B cell (primary cell): ENCODE measurements at regions not wholly inside any gene's neighbourhood (a gene's known extent, or its start where the extent isn't known, plus 50 kb on each side); places are given as distances from the start of the nearest gene placed in this dataset.

ENCODE experiments used
- ATAC-seq: fragments of 200-7000 bp; cut with Tn5 transposase; one replicate; pipeline ENCODE4 v1.10.0; 2021; ENCODE audit warnings: low read depth, mild to moderate bottlenecking, moderate number of reproducible peaks, moderate library complexity
- CTCF ChIA-PET: fragments of 350-600 bp; sonication (Branson Sonifier 250); formaldehyde crosslinking; loops from one replicate; lab custom pipeline; 2021; ENCODE audit warnings: antibody characterized with exemption, inconsistent platforms; lab: Charles Lee
- POLR2A ChIA-PET: fragments of 350-600 bp; sonication (Branson Sonifier 250); formaldehyde crosslinking; loops from one replicate; lab custom pipeline; 2021; ENCODE audit warnings: antibody characterized with exemption; lab: Charles Lee
- DNase-seq: peaks from one replicate; pipeline ENCODE4 v3.0.0; 2013
- H2AFZ ChIP-seq: 2 replicates; pipeline ENCODE4 v1.6.1; 2012; ENCODE audit warnings: mild to moderate bottlenecking, low read depth, low read length; ENCODE audit not compliant: insufficient read depth, poor library complexity, severe bottlenecking
- H3K27ac ChIP-seq, 2 donors: 1 replicate in 1 of 2; 2 replicates in 1 of 2; pipeline ENCODE4 v1.5.1; 2012 to 2013; ENCODE audit warnings: low read length in 2 of 2, mild to moderate bottlenecking in 2 of 2, moderate library complexity in 1 of 2
- H3K27me3 ChIP-seq, 4 experiments: fragments of 200-600 bp in 1 of 4; sonication (generic) in 1 of 4; replicated peaks in 1 of 4; 1 replicate in 2 of 4; 2 replicates in 2 of 4; pipeline versions ENCODE4 v1.6.1 to v1.7.0; 2013 to 2016; ENCODE audit warnings: low read length in 3 of 4, mild to moderate bottlenecking in 2 of 4, mixed read lengths in 1 of 4, moderate library complexity in 1 of 4; ENCODE audit not compliant: insufficient read depth in 4 of 4, control insufficient read depth in 3 of 4; ENCODE audit errors: control extremely low read depth in 1 of 4
- H3K36me3 ChIP-seq, 2 experiments: replicated peaks in 1 of 2; 1 replicate in 1 of 2; 2 replicates in 1 of 2; pipeline versions ENCODE4 v1.6.1 to v1.7.1; 2013; ENCODE audit warnings: low read length in 1 of 2; ENCODE audit not compliant: insufficient read depth in 2 of 2, control insufficient read depth in 1 of 2; ENCODE audit errors: control extremely low read depth in 1 of 2, extremely low read depth in 1 of 2
- H3K4me1 ChIP-seq, 2 donors: fragments of 200-600 bp in 1 of 2; sonication (generic) in 1 of 2; 1 replicate in 1 of 2; 2 replicates in 1 of 2; pipeline versions ENCODE4 v1.5.1 to v1.6.1; 2013 to 2017; ENCODE audit warnings: low read length in 2 of 2; ENCODE audit not compliant: control insufficient read depth in 2 of 2, insufficient read depth in 2 of 2
- H3K4me2 ChIP-seq: replicated peaks from 2 replicates; pipeline ENCODE3; 2012; ENCODE audit warnings: mild to moderate bottlenecking, low read depth, low read length; ENCODE audit not compliant: poor library complexity, severe bottlenecking
- H3K4me3 ChIP-seq, 5 experiments: fragments of 200-600 bp in 1 of 5; sonication (generic) in 1 of 5; 1 replicate in 3 of 5; 2 replicates in 2 of 5; pipeline versions ENCODE4 v1.5.1 to v1.7.0; 2011 to 2016; ENCODE audit warnings: low read length in 4 of 5, mild to moderate bottlenecking in 4 of 5, low read depth in 2 of 5, control low read depth in 1 of 5, moderate library complexity in 1 of 5; ENCODE audit not compliant: insufficient read depth in 1 of 5; ENCODE audit errors: control extremely low read depth in 1 of 5, extremely low read depth in 1 of 5
- H3K79me2 ChIP-seq: fragments of 200-600 bp; sonication (generic); one replicate; pipeline ENCODE4 v1.6.0; 2016; ENCODE audit warnings: low read length; ENCODE audit not compliant: control insufficient read depth, insufficient read depth
- H3K9ac ChIP-seq: fragments of 200-600 bp; sonication (generic); 2 replicates; pipeline ENCODE4 v1.6.1; 2017; ENCODE audit warnings: mild to moderate bottlenecking, low read length, moderate library complexity
- H3K9me3 ChIP-seq, 3 donors: one replicate each; pipeline versions ENCODE4 v1.6.1 to v1.7.1; 2013; ENCODE audit warnings: low read length in 2 of 3; ENCODE audit not compliant: control insufficient read depth in 2 of 3, insufficient read depth in 1 of 3; ENCODE audit errors: control extremely low read depth in 1 of 3
- H4K20me1 ChIP-seq: 2 replicates; pipeline ENCODE4 v1.6.0; 2012; ENCODE audit warnings: mild to moderate bottlenecking, low read length; ENCODE audit not compliant: insufficient read depth, control insufficient read depth, poor library complexity, severe bottlenecking
- H3K27ac Mint-ChIP-seq: one replicate; pipeline ENCODE4 v1.8.0; 2021; ENCODE audit warnings: mixed read lengths
- H3K27me3 Mint-ChIP-seq: one replicate; pipeline ENCODE4 v1.8.0; 2021; ENCODE audit warnings: mixed read lengths
- H3K4me1 Mint-ChIP-seq: one replicate; pipeline ENCODE4 v1.8.0; 2021; ENCODE audit warnings: mixed read lengths
- H3K4me3 Mint-ChIP-seq: one replicate; pipeline ENCODE4 v1.8.0; 2021; ENCODE audit warnings: mixed read lengths
- H3K9me3 Mint-ChIP-seq: one replicate; pipeline ENCODE4 v1.8.0; 2022; ENCODE audit warnings: mixed read lengths; ENCODE audit not compliant: insufficient read depth
- CTCF ChIP-seq: fragments of 200-600 bp; IDR thresholded peaks from one replicate; pipeline ENCODE4 v1.8.0; 2022; ENCODE audit warnings: antibody characterized with exemption, mild to moderate bottlenecking
- EZH2 ChIP-seq: IDR thresholded peaks from 2 replicates; pipeline ENCODE4 v1.6.1; 2012; ENCODE audit warnings: borderline replicate concordance, low read depth, mild to moderate bottlenecking, moderate library complexity, low read length; ENCODE audit not compliant: insufficient read depth, poor library complexity, severe bottlenecking
- WGBS: methylation state at CpG from one replicate; pipeline ENCODE4 v1.1.5; 2013; ENCODE audit warnings: missing lambda C conversion rate; ENCODE audit not compliant: insufficient coverage; 5-methylcytosine and 5-hydroxymethylcytosine counted together
- intact Hi-C: fragments of 100-400 bp; cut with micrococcal nuclease; formaldehyde crosslinking; loops from one replicate; pipeline ENCODE4 v1.10.0; 2022

GRCh38 chr15:95111969-95112368 lies 880.6 kb downstream of the MCTP2 start:
- CTCF ChIA-PET: no interaction called here
- Mint-ChIP-seq H3K9me3 (peaks cover 2% of the 10 kb centered on the region), H3K27ac (no peak overlapping the region), H3K27me3 (no peaks in the 10 kb centered on the region), H3K4me1 (no peaks in the 10 kb centered on the region), H3K4me3 (no peak overlapping the region)
- DNase-seq: no peak
- TF ChIP-seq EZH2 (no peak), CTCF (no peak)
- H3K36me3 ChIP-seq: no peaks in the 10 kb centered on the region
- H4K20me1 ChIP-seq: no peaks in the 10 kb centered on the region
- 96% methylated on average over 4 of the region's 5 CpGs for WGBS
- peaks cover 0 to 5% (median 0%) of the 10 kb centered on the region in 3 donors for H3K9me3 ChIP-seq
- H2AFZ ChIP-seq: no peak overlapping the region
- H3K4me2 ChIP-seq: no peak overlapping the region
- intact Hi-C loops: no loop called here
- H3K79me2 ChIP-seq: no peaks in the 10 kb centered on the region
- no peak overlapping the region for H3K4me3 ChIP-seq
- no peaks in the 10 kb centered on the region for H3K4me1 ChIP-seq
- H3K9ac ChIP-seq: no peak overlapping the region
- no peak overlapping the region for H3K27ac ChIP-seq
- H3K27me3 ChIP-seq: no peaks in the 10 kb centered on the region
- no peak for ATAC-seq
- POLR2A ChIA-PET: no interaction called here

- H3K4me3 ChIP-seq: no peak overlapping the region
- H3K4me3 Mint-ChIP-seq: no peak overlapping the region
- TF ChIP-seq CTCF: no peak
- TF ChIP-seq EZH2: no peak
- no peaks in the 10 kb centered on the region for H3K27me3 Mint-ChIP-seq
- DNase-seq: no peak
- ChIA-PET CTCF (no interaction called here), POLR2A (no interaction called here)
- H3K9ac ChIP-seq: no peak overlapping the region
- H3K4me1 ChIP-seq: no peaks in the 10 kb centered on the region
- H3K27ac ChIP-seq: no peak overlapping the region
- no peak overlapping the region for H2AFZ ChIP-seq
- no peak overlapping the region for H3K4me2 ChIP-seq
- no CpG with 5 or more reads among the region's 1 CpG for WGBS
- peaks cover 0 to 5% (median 0%) of the 10 kb centered on the region in 3 donors for H3K9me3 ChIP-seq
- H3K9me3 Mint-ChIP-seq: peaks cover 2% of the 10 kb centered on the region
- no peaks in the 10 kb centered on the region for H3K79me2 ChIP-seq
- no peaks in the 10 kb centered on the region for H4K20me1 ChIP-seq
- H3K27ac Mint-ChIP-seq: no peak overlapping the region
- no peaks in the 10 kb centered on the region for H3K36me3 ChIP-seq
- no peak for ATAC-seq
- H3K4me1 Mint-ChIP-seq: no peaks in the 10 kb centered on the region
- intact Hi-C loops: no loop called here
- H3K27me3 ChIP-seq: no peaks in the 10 kb centered on the region
Observed at GRCh38 chr15:95113041-95113440, 881.7 kb downstream of the MCTP2 start.
